GM18868 (cell line): ENCODE measurements at regions not wholly inside any gene's neighbourhood (a gene's known extent, or its start where the extent isn't known, plus 50 kb on each side); places are given as distances from the start of the nearest gene placed in this dataset.
"Not testable (repeated sequence)": the region's sequence is repeated elsewhere in the genome, so short reads cannot be mapped to it uniquely, and the experiment has no call there.

Source experiments
- ATAC-seq: cut with Tn5 transposase; IDR thresholded peaks from one replicate; pipeline ENCODE4 v1.9.1; 2021; ENCODE audit warnings: mild to moderate bottlenecking, moderate library complexity; ENCODE audit not compliant: unreplicated experiment

GRCh38 chr14:36418937-36419336 is 98.5 kb upstream of the MBIP start:
- ATAC-seq: no peak

GRCh38 chr14:36411951-36412350 is 91.5 kb upstream of the MBIP start:
- ATAC-seq: not testable (repeated sequence)

- ATAC-seq: no peak
Observed at GRCh38 chr14:36408388-36408787, 88.0 kb upstream of the MBIP start.

GRCh38 chr14:36405589-36406274 is 85.3 kb upstream of the MBIP start:
- no peak for ATAC-seq

- ATAC-seq: no peak
Observed at GRCh38 chr14:36402867-36403266, 82.4 kb upstream of the MBIP start.

GRCh38 chr14:36398463-36399291 is 78.2 kb upstream of the MBIP start:
- ATAC-seq: no peak

- no peak for ATAC-seq
Observed at GRCh38 chr14:36397357-36397756, 76.9 kb upstream of the MBIP start.

GRCh38 chr14:36396798-36397197 is 76.4 kb upstream of the MBIP start:
- ATAC-seq: no peak

GRCh38 chr14:36394593-36394992 is 74.2 kb upstream of the MBIP start:
- ATAC-seq: no peak

- no peak for ATAC-seq
Observed at GRCh38 chr14:36390718-36391117, 70.3 kb upstream of the MBIP start.

- ATAC-seq: no peak
Observed at GRCh38 chr14:36383767-36384431, 63.5 kb upstream of the MBIP start.

- peak; percentile 98 for ATAC-seq
Observed at GRCh38 chr14:36373982-36374673, 53.7 kb upstream of the MBIP start.
